HG03280 (cell line): ENCODE measurements at regions not wholly inside any gene's neighbourhood (a gene's known extent, or its start where the extent isn't known, plus 50 kb on each side); places are given as distances from the start of the nearest gene placed in this dataset.

ENCODE experiments used
- ATAC-seq: cut with Tn5 transposase; IDR thresholded peaks from one replicate; pipeline ENCODE4 v1.9.1; 2021; ENCODE audit warnings: mild to moderate bottlenecking, moderate library complexity; ENCODE audit not compliant: unreplicated experiment

- no peak for ATAC-seq
Observed at GRCh38 chr3:146948186-146948585, 343.0 kb upstream of the PLSCR5 start.

GRCh38 chr3:146929696-146930095, 324.6 kb upstream of the PLSCR5 start:
- ATAC-seq, result no peak

GRCh38 chr3:146928421-146929059, 323.4 kb upstream of the PLSCR5 start:
- ATAC-seq, result no peak

- ATAC-seq, result no peak
Observed at GRCh38 chr3:146921693-146922092, 316.5 kb upstream of the PLSCR5 start.

GRCh38 chr3:146914409-146914808, 309.3 kb upstream of the PLSCR5 start:
- no peak for ATAC-seq

- ATAC-seq, result no peak
Observed at GRCh38 chr3:146912241-146913015, 307.3 kb upstream of the PLSCR5 start.

- ATAC-seq, result no peak
Observed at GRCh38 chr3:146903927-146904326, 298.8 kb upstream of the PLSCR5 start.

- no peak for ATAC-seq
Observed at GRCh38 chr3:146899171-146899570, 294.0 kb upstream of the PLSCR5 start.

- no peak for ATAC-seq
Observed at GRCh38 chr3:146896711-146897110, 291.6 kb upstream of the PLSCR5 start.

GRCh38 chr3:146895026-146895749, 290.0 kb upstream of the PLSCR5 start:
- no peak for ATAC-seq

- ATAC-seq, result no peak
Observed at GRCh38 chr3:146894406-146894805, 289.3 kb upstream of the PLSCR5 start.

- ATAC-seq, result no peak
Observed at GRCh38 chr3:146892041-146892440, 286.9 kb upstream of the PLSCR5 start.

- no peak for ATAC-seq
Observed at GRCh38 chr3:146889626-146890025, 284.5 kb upstream of the PLSCR5 start.

- ATAC-seq, result no peak
Observed at GRCh38 chr3:146888176-146888575, 283.0 kb upstream of the PLSCR5 start.

- ATAC-seq, result no peak
Observed at GRCh38 chr3:146884721-146885120, 279.6 kb upstream of the PLSCR5 start.

GRCh38 chr3:146884296-146884695, 279.1 kb upstream of the PLSCR5 start:
- no peak for ATAC-seq

- no peak for ATAC-seq
Observed at GRCh38 chr3:146883288-146883687, 278.1 kb upstream of the PLSCR5 start.

- no peak for ATAC-seq
Observed at GRCh38 chr3:146881966-146882760, 277.0 kb upstream of the PLSCR5 start.

- ATAC-seq, result no peak
Observed at GRCh38 chr3:146881356-146881755, 276.2 kb upstream of the PLSCR5 start.

GRCh38 chr3:146873748-146874147, 268.6 kb upstream of the PLSCR5 start:
- no peak for ATAC-seq

GRCh38 chr3:146865175-146865755, 260.1 kb upstream of the PLSCR5 start:
- ATAC-seq, result no peak
